ENCODE measurements at regions not wholly inside any gene's neighbourhood (a gene's known extent, or its start where the extent isn't known, plus 50 kb on each side); places are given as distances from the start of the nearest gene placed in this dataset.

DNA sequence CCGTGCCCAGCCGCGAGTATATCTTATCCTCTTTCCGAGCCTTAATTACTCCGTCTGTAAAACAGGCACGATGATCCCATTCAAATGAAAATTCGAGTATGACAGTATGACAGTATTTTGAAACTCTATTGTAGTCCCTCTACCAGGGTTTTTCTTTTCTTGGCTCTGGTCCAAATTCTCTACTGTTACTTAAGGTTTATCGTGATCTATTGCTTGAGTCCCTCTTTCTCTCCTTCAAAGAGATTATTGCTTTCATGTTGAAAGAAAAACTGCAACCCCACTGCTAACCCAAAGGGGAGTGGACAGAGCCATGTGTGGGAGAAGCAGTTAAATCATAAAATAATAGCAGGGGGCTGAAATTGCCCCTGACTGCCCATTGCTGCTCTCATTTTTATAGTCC, 1156.6 kb upstream of the AUTS2 start:
- ATAC-seq: no peak
- ChIA-PET POLR2A (ENCODE audit: unreplicated experiment) (no interaction called here), CTCF (no interaction called here)
- Histone ChIP-seq H3K27me3 (ENCODE audit: low read length) (no peaks in the 10 kb centered on the region), H3K9me2 (replicated peaks; ENCODE audit: low read length) (no peaks in the 10 kb centered on the region), H3F3A (ENCODE audit: low read length, unreplicated experiment) (no peaks in the 10 kb centered on the region), H3K9me3 (ENCODE audit: low read length) (0 out of 2 replicates have a peak, but pooled peaks cover 6% of the 10 kb centered on the region), H2AFZ (ENCODE audit: low read length) (no peak overlapping the region), H3K4me1 (ENCODE audit: insufficient read depth, low read length) (no peaks in the 10 kb centered on the region), H3K4me2 (ENCODE audit: low read length) (no peak overlapping the region), H4K20me1 (ENCODE audit: low read length) (no peaks in the 10 kb centered on the region), H3K27ac (ENCODE audit: low read length) (no peak overlapping the region), H3K36me3 (ENCODE audit: low read depth, low read length) (no peaks in the 10 kb centered on the region), H3K4me3 (ENCODE audit: low read length) (no peak overlapping the region), H3K9ac (ENCODE audit: low read length) (no peak overlapping the region), H3K79me2 (ENCODE audit: low read length) (no peaks in the 10 kb centered on the region)
- no TSS peak for BruUV-seq (replicated peaks)
- intact Hi-C loops (cut with micrococcal nuclease): no loop called here
- TF ChIP-seq, protein P1, sequence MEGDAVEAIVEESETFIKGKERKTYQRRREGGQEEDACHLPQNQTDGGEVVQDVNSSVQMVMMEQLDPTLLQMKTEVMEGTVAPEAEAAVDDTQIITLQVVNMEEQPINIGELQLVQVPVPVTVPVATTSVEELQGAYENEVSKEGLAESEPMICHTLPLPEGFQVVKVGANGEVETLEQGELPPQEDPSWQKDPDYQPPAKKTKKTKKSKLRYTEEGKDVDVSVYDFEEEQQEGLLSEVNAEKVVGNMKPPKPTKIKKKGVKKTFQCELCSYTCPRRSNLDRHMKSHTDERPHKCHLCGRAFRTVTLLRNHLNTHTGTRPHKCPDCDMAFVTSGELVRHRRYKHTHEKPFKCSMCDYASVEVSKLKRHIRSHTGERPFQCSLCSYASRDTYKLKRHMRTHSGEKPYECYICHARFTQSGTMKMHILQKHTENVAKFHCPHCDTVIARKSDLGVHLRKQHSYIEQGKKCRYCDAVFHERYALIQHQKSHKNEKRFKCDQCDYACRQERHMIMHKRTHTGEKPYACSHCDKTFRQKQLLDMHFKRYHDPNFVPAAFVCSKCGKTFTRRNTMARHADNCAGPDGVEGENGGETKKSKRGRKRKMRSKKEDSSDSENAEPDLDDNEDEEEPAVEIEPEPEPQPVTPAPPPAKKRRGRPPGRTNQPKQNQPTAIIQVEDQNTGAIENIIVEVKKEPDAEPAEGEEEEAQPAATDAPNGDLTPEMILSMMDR (conservative IDR thresholded peaks at IDR 0.05; ENCODE audit: low read depth, low read length): no peak
- no peak for TF ChIP-seq EZH2 (IDR thresholded peaks at IDR 0.05; ENCODE audit: low read length, unreplicated experiment)
- TF ChIP-seq EZH2phosphoT487 (IDR thresholded peaks at IDR 0.05; ENCODE audit: borderline replicate concordance, low read length): no peak
- no peak for DNase-seq

DNA sequence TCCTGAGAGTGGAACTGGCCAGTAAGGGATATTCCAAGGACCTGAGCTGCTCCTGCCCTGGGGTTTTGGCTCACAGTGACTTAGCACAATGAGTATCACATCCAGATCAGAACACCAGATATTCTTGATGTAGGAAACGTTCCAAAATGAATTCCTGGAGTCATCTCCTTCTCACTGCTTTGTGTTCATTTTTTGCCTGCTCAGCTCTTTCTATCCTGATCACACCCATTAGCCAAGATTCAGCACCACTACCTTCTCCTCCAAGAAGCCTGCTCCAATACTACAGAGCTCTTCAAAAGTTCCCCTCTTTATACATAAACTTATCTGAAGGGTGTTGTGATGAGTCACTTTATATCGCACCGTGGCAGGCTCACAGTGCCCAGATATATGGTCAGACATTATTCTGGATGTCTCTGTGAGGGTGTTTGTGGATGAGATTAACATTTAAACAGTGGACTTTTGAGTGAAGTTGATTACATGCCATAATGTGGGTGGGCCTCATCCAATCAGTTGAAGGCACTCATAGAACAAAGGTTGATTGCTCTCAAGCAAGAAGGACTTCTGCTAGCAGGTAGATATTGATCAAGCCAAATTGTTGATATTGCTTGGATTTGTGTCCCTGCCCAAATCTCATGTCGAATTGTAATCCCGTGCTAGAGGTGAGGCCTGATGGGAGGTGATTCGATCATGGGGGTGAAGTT, 1155.2 kb upstream of the AUTS2 start:
- no peak for ATAC-seq
- CTCF ChIA-PET: no interaction called here

DNA sequence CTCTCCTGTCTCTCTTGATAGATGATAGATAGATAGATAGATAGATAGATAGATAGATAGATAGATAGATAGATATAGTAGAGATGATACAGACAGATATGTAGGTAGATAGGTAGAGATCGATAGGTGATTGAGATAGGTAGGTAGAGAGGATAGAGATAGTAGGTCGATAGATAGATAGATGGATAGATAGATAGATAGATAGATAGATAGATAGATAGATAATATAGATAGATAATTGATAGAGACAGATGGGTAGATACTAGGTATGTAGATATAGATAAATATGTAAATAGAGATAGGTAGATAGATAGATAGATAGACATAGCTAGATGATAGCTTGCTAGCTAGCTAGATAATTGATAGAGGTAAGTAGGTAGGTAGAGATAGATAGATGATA, 1154.2 kb upstream of the AUTS2 start:
- ChIA-PET CTCF (no interaction called here), POLR2A (ENCODE audit: unreplicated experiment) (no interaction called here)
- DNase-seq (no peak), ATAC-seq (no peak)
- Histone ChIP-seq H3K9me3 (ENCODE audit: low read length) (no peaks in the 10 kb centered on the region), H2AFZ (ENCODE audit: low read length) (no peak overlapping the region), H3K4me2 (ENCODE audit: low read length) (no peak overlapping the region), H3K79me2 (ENCODE audit: low read length) (no peaks in the 10 kb centered on the region), H3K9me2 (replicated peaks; ENCODE audit: low read length) (no peaks in the 10 kb centered on the region), H3K9ac (ENCODE audit: low read length) (no peak overlapping the region), H3K27ac (ENCODE audit: low read length) (no peak overlapping the region), H3K27me3 (ENCODE audit: low read length) (no peaks in the 10 kb centered on the region), H3K36me3 (ENCODE audit: low read depth, low read length) (no peaks in the 10 kb centered on the region), H3K4me3 (ENCODE audit: low read length) (no peak overlapping the region), H3F3A (ENCODE audit: low read length, unreplicated experiment) (no peaks in the 10 kb centered on the region), H3K4me1 (ENCODE audit: insufficient read depth, low read length) (no peaks in the 10 kb centered on the region), H4K20me1 (ENCODE audit: low read length) (no peaks in the 10 kb centered on the region)
- TF ChIP-seq EZH2phosphoT487 (IDR thresholded peaks at IDR 0.05; ENCODE audit: borderline replicate concordance, low read length) (no peak), EZH2 (IDR thresholded peaks at IDR 0.05; ENCODE audit: low read length, unreplicated experiment) (no peak)
- TF ChIP-seq, protein P1 (conservative IDR thresholded peaks at IDR 0.05; ENCODE audit: low read depth, low read length): no peak
- no TSS peak for BruUV-seq (replicated peaks)
- intact Hi-C loops (cut with micrococcal nuclease): no loop called here

More for the DNA sequence above, 1155.2 kb upstream of the AUTS2 start:
- H3K9ac ChIP-seq (ENCODE audit: low read length): no peak overlapping the region
- POLR2A ChIA-PET (ENCODE audit: unreplicated experiment): no interaction called here
- no peaks in the 10 kb centered on the region for H3K27me3 ChIP-seq (ENCODE audit: low read length)
- DNase-seq: no peak
- H3K27ac ChIP-seq (ENCODE audit: low read length): no peak overlapping the region
- H3K79me2 ChIP-seq (ENCODE audit: low read length): no peaks in the 10 kb centered on the region
- no peak overlapping the region for H3K4me2 ChIP-seq (ENCODE audit: low read length)
- no peak overlapping the region for H3K4me3 ChIP-seq (ENCODE audit: low read length)
- no peaks in the 10 kb centered on the region for H3K36me3 ChIP-seq (ENCODE audit: low read depth, low read length)
- no peaks in the 10 kb centered on the region for H3K4me1 ChIP-seq (ENCODE audit: insufficient read depth, low read length)
- H3F3A ChIP-seq (ENCODE audit: low read length, unreplicated experiment): no peaks in the 10 kb centered on the region
- TF ChIP-seq EZH2 (IDR thresholded peaks at IDR 0.05; ENCODE audit: low read length, unreplicated experiment): no peak
- TF ChIP-seq EZH2phosphoT487 (IDR thresholded peaks at IDR 0.05; ENCODE audit: borderline replicate concordance, low read length): no peak
- TF ChIP-seq, protein P1 (conservative IDR thresholded peaks at IDR 0.05; ENCODE audit: low read depth, low read length): no peak
- intact Hi-C loops (cut with micrococcal nuclease): no loop called here
- H3K9me2 ChIP-seq (replicated peaks; ENCODE audit: low read length): no peaks in the 10 kb centered on the region
- H4K20me1 ChIP-seq (ENCODE audit: low read length): no peaks in the 10 kb centered on the region
- 0 out of 2 replicates have a peak, but pooled peaks cover 1% of the 10 kb centered on the region for H3K9me3 ChIP-seq (ENCODE audit: low read length)
- no peak overlapping the region for H2AFZ ChIP-seq (ENCODE audit: low read length)
- no TSS peak for BruUV-seq (replicated peaks)
